DMS 273 (cell line): ENCODE measurements at regions not wholly inside any gene's neighbourhood (a gene's known extent, or its start where the extent isn't known, plus 50 kb on each side); places are given as distances from the start of the nearest gene placed in this dataset.
"Not testable (repeated sequence)": the region's sequence is repeated elsewhere in the genome, so short reads cannot be mapped to it uniquely, and the experiment has no call there.

Experiments
- DNase-seq: peaks from one replicate; lab custom pipeline; 2025; ENCODE audit not compliant: unreplicated experiment; lab: John Stamatoyannopoulos, UW

- no peak for DNase-seq
These were observed 122.9 kb downstream of the METRNL start for GRCh38 chr17:83202002-83203000.

- DNase-seq: no peak
These were observed 123.7 kb downstream of the METRNL start for GRCh38 chr17:83203073-83203471.

DNA sequence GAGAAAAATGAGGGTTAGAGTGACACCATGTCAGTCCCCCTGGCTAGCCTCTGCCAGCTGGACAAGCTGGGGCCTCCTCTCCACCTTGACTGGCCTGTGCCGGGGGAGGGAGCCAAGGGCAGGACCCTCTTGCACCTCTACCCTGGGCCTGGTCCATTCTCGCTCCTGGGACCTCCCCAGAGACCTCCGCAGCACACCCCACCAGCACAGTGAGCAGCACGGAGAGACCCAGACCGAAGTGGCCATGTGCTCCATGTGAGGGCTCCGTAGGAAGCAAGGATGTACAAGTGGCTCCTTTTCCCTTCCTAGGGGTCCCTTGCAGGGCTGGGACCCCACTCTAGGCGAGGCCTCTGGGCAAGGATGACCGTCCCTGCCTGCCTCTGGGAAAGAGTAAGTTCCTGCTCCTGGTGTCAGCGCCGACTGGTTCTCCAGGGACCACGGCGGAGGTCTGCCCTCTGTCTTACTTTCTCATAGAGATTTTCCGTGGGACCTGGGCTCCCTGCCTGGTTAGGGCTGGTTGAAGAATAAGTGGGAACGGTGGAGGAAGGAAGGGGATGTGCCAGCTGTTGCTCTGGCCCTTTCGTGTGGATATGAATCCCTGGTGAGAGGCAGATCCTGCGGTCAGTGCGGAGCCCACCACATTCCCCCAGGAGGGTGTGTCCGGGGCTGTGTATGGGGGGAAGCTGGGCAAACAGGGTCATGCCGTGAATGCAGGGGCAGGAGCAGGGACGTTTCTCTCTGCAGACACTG, 124.2 kb downstream of the METRNL start:
- DNase-seq: no peak

DNA sequence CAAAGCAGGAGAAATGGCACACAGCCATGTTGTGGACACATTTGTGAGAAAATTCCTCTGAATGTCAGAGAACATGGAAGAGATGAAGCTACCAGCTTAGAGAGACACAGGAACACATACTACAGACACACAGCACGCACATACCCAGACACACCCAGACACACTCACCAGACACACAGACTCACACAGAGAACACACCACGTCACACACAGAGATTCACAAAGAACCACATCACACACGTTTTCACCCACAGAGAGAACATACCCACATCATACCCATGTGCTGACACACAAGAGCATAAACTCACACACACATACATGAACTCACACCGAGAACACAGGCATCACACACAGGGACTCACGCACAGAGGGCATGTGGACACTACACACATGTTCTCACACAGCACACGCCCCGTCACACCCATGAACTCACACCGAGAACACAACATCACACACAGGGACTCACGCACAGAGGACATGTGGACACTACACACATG, 124.9 kb downstream of the METRNL start:
- no peak for DNase-seq

- DNase-seq: not testable (repeated sequence)
These were observed 125.5 kb downstream of the METRNL start for GRCh38 chr17:83204736-83205386.

DNA sequence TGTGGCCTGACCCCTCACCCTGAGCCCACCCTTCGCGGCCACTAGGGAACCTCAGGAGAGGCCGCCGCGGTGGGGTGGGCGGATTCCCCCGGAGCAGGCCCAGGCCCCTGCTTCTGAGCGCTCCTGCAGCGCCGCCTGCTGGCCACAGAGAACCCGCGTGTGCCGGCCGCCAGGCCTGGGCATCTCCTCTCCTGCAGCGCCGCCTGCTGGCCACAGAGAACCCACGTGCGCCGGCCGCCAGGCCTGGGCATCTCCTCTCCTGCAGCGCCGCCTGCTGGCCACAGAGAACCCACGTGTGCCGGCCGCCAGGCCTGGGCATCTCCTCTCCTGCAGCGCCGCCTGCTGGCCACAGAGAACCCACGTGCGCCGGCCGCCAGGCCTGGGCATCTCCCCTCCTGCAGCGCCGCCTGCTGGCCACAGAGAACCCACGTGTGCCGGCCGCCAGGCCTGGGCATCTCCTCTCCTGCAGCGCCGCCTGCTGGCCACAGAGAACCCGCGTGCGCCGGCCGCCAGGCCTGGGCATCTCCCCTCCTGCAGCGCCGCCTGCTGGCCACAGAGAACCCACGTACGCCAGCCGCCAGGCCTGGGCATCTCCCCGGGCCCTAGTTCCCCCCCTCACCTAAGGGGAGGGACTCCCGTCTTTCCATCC, 126.1 kb downstream of the METRNL start:
- not testable (repeated sequence) for DNase-seq

DNA sequence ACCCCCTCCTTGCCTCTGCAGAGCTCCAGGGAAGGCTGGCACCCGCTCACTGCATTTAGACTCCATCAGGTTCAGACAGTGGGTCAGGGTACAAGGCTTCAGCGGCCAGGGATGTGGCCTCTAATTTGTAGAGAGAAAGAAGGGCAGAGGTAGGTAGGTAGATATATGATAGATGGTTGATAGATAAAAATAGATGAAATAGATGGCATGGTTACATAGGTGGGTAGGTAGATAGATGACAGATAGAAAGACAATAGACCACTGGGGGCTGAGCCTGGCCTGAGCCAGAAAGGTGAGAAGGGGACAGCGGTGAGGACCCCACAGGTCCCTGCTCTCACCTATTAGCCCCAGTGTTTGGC, 126.6 kb downstream of the METRNL start:
- DNase-seq: not testable (repeated sequence)

DNA sequence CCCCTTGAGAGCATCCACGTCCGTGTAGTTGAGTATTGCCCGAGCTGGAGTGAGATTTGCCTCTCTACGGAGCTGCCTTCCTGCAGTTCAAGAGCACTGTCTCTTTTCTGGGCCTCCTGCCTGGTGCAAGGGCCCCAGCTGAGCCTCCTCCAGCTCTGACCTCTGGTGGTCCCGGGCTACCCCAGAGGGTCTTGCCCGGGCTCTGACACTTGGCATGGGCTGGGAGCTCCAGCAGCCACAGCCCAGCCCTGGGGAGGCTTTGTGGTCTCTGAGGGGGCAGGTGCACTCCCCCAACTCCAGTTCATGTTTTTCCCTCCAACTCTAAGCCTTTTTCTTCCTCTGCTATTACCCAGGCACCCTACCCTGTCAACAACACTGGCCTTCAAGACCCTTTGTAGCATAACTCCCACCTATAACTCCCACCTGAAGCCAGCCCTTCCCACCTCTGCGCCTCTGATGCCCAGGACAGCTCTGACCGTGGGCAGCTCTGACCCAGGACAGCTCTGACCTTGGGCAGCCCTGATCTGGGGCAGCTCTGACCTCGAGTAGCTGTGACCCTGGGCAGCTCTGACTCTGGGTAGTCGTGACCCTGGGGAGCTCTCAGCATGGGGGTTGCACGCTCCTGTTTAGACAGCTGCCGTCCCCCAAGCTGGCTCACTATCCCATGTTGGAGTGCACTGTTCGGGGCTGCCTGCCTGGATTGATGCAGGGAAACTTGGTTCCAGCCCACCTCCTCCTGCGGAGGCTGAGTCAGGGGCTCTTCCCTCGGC, 127.6 kb downstream of the METRNL start:
- not testable (repeated sequence) for DNase-seq

GRCh38 chr17:83247001-83247400, 167.6 kb downstream of the METRNL start:
- not testable (repeated sequence) for DNase-seq
